ENCODE measurements at regions not wholly inside any gene's neighbourhood (a gene's known extent, or its start where the extent isn't known, plus 50 kb on each side); places are given as distances from the start of the nearest gene placed in this dataset.
"Not testable (repeated sequence)": the region's sequence is repeated elsewhere in the genome, so short reads cannot be mapped to it uniquely, and the experiment has no call there.

DNA sequence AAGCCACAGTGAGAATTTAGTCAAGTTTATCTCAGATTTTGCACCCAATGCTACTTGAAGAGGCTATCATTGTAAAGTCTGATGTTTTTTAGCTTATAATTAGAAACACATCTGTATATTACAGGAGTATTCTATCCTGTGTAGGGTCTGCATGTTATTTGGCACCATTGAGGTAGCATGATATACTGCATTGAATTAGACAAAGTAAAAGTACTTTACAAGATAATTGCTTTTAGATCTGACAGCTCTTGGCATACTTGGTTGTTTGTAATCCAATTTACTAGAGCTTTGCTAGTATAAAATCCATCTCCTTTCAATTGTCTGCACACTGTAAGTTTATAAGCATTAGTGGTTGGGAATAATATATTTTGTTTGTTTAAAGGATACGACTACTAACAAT is 714.3 kb downstream of the ANKRD7 start:
- no peak for DNase-seq

- DNase-seq: no peak
Observed at GRCh38 chr7:118944271-118944670, 719.8 kb downstream of the ANKRD7 start.

- DNase-seq: no peak
Observed at GRCh38 chr7:118945911-118946682, 721.6 kb downstream of the ANKRD7 start.

DNA sequence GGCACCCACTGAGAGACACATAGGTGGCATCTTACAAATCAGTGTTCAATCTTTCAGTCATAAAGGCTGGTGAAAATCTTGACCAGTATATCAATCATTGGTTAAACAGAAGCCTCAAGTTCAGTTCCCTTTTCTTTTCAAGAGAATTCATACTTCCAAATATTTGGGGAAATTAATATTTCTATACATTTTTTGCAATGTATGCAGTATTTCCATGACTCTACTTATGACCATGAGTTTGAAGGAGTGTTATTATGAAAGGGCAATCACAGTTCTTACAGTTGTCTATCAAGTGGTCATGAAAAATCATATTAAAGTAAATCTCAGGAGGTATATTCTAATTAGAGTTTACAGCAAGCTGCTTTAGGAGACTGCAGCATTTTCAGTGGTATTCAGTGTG is 724.0 kb downstream of the ANKRD7 start:
- DNase-seq: no peak

DNA sequence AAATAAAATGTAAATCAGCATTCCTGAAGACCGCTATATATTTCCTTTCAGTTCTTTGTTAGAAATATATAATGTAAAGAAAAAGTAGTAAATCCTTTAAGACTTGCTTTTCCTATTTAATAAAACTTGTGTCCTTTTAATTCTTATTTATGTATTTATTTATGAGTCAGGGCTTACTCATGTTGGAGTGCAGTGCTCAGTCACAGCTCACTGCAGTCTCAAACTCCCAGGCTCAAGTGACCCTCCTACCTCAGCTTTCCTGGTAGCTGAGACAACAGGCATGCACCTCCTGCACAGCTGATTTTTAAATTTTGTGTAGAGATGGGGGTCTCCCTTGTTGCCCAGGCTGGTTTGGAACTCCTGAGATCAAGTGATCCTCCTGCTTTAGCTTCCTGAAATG is 724.5 kb downstream of the ANKRD7 start:
- DNase-seq: no peak

- DNase-seq: not testable (repeated sequence)
Observed at GRCh38 chr7:118956285-118956684, 731.8 kb downstream of the ANKRD7 start.

DNA sequence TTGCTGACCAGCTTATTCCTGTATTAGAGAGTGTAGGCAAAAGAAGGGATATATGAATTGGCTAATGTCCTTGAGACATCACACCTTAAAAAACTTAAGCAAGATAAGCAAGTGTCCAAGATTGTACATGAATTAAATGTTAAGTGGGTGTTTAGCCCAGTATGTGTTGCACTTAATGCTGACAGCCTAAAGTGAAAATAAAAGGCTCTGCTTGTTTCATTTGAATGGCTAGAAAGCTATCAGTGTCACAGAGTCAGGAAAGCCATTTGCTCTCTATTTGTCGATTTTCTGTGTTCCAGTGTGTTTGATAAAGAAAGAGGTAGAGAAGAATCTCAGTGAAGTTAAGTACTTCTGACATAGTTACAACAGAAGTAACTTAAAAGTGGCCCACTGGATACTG is 744.9 kb downstream of the ANKRD7 start:
- DNase-seq: no peak

DNA sequence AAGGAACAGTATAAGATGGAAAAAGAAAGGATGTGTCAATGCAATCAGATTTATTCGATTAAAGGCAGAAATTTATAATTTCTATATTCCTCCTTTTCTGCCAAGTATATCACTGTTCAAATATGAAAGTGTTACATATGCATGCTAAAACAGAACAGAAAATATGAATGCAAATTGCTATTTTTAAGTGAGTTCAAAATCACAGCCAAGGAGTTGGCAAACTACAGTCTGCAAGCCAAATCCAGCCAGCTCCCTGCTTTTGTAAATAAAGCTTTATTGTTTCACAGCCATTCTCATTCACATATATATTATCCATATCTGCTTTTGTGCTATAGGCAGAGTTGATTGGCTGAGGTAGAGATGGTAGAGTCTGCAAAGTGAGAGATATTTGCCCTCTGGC is 747.2 kb downstream of the ANKRD7 start:
- no peak for DNase-seq

- DNase-seq: no peak
Observed at GRCh38 chr7:118974836-118975235, 750.3 kb downstream of the ANKRD7 start.

- DNase-seq: no peak
Observed at GRCh38 chr7:118995350-118995749, 770.8 kb downstream of the ANKRD7 start.

DNA sequence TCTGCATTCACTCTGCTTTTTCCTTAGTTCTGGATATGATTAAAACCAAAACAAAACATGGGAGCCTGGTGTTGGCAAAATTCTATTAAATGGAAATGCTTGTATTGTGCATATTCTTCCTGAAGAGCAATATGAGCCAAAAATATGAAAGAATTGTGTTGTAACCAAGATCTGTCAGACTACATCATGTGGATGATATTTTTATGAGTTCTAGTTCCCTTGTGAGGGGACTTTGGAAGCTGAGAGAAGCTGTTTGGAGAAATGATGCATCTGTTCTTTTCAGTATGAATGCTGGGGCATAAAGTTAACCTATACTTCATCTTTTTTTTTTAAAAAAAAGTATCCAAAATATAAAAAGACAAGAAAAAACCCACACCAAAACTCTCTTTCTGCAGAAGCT is 782.7 kb downstream of the ANKRD7 start:
- DNase-seq: no peak

DNA sequence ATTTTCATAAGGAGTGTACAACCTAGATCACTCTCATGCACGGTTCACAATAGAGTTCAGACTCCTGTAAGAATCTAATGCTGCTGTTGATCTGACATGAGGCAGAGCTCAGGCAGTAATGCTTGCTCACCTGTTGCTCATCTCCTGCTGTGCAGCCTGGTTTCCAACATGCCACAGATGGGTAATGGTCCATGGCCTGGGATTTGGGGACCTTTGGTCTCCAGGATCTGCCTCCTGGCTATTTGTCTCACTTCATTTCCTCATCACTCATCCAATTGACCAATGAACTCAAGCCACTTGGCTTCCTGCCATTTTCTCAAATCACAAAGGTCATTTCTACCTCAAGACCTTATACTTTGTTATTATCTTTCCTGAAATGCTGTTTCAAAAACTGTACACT is 786.1 kb downstream of the ANKRD7 start:
- no peak for DNase-seq

DNA sequence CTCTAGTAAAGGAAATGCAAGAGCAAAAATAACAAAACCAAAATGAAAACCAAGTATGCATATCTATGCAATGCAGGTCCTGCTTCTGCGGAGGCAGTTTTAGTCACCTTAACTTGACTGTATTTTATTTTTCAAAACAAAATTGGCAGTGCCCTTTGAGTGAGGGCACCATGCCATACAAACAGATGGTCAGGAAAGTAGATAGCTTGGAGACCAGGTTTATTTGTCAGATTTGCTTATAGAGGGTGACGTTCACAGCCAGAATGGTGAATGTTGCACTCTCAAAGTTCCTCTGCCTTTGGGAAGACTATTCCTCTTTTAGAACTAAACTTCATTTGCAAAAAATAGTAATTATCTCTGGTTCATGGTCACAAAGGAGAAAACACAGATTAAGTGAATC is 801.9 kb downstream of the ANKRD7 start:
- no peak for DNase-seq

- no peak for DNase-seq
Observed at GRCh38 chr7:119028736-119029135, 804.2 kb downstream of the ANKRD7 start.

DNA sequence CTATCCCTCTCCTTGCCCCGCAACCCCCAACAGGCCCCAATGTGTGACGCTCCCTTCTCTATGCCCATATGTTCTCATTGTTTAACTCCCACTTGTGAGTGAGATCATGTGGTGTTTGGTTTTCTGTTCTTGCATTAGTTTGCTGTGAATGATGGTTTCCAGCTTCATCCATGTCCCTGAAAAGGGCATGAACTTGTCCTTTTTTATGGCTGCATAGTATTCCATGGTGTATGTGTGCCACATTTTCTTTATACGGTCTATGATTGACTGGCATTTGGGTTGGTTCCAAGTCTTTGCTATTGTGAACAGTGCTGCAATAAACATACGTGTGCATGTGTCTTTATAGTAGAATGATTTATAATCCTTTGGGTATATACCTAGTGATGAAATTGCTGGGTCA is 807.6 kb downstream of the ANKRD7 start:
- DNase-seq: not testable (repeated sequence)

GRCh38 chr7:119033641-119034040 is 809.1 kb downstream of the ANKRD7 start:
- DNase-seq: no peak

GRCh38 chr7:119037941-119038340 is 813.4 kb downstream of the ANKRD7 start:
- no peak for DNase-seq

DNA sequence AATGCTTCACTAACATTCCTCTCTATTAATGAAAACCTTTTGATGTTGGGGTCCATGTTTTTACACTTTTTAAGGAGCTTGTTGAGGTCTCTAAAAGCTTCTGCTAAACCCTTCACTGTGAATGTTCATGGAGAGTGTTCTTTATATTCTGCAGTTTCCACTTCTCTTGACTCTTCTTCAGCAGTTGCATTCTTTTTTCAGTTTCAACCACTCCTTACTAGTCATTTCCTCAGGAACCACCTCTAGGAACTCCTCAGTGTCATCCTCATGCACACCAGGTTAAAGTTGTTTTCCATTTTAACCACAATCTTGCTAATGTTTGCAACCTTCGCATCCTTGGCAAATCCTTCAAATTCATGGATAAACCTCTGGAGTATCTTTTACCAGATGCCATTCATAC is 821.6 kb downstream of the ANKRD7 start:
- no peak for DNase-seq

DNA sequence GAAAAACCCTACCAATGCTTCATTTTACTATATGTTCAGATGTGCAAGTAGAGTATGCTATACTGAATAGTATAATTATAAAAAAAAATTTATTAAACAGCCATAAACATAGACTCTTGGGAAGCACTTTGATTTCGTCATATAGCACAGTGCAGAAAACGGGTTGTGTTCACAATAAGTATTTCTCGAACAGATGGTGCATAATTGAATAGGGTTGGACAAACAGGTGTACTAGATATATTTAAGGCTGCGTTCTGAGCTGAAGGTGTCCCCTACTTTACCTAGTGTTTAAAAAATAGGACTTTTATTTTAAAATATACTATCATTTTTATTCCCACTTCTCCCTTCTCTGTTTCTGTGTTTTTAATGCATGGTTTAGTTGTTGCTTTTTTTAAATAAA is 841.5 kb downstream of the ANKRD7 start:
- DNase-seq: no peak

GRCh38 chr7:119086026-119086425 is 861.5 kb downstream of the ANKRD7 start:
- no peak for DNase-seq

DNA sequence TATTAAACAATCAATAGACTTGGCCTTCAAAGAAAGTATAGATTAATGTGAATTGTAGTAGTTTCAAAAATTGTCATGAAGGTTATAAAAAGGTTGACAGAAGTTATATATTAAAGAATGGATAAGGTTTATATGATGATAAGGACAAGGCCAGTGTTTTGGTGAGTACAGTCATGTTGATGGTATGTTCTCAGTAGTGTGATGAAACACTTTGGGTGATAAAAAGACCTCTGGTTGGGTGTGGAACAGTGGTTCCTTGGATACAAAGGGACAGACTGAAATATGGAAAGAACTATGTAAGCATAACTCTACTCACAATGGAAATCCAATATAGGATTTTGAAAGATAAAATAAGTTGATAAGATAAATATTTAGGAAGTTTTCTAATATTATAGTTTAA is 866.3 kb downstream of the ANKRD7 start:
- DNase-seq: no peak

- no peak for DNase-seq
Observed at GRCh38 chr7:119096683-119097082, 872.2 kb downstream of the ANKRD7 start.

GRCh38 chr7:119100611-119101258 is 876.2 kb downstream of the ANKRD7 start:
- not testable (repeated sequence) for DNase-seq

GRCh38 chr7:119102291-119102690 is 877.8 kb downstream of the ANKRD7 start:
- DNase-seq: no peak

Data from left kidney (tissue), 1 donor.